ENCODE measurements at regions not wholly inside any gene's neighbourhood (a gene's known extent, or its start where the extent isn't known, plus 50 kb on each side); places are given as distances from the start of the nearest gene placed in this dataset.

- intact Hi-C loops (cut with micrococcal nuclease; ENCODE audit: unreplicated experiment), result no loop called here
- Histone ChIP-seq H3K9ac (ENCODE audit: insufficient read depth, low read depth, low read length) (no peak overlapping the region), H3K79me2 (ENCODE audit: insufficient read depth, low read length) (no peaks in the 10 kb centered on the region), H3K4me2 (ENCODE audit: low read depth, low read length) (no peak overlapping the region), H3K36me3 (replicated peaks in 1 of 2; ENCODE audit: control insufficient read depth in 1 of 2, insufficient read depth in 2 of 2, low read length in 2 of 2) (no peaks in the 10 kb centered on the region), H2AFZ (ENCODE audit: low read length) (no peak overlapping the region), H3K4me3 (replicated peaks in 1 of 3; ENCODE audit: insufficient read depth in 1 of 3, low read depth in 2 of 3, low read length in 3 of 3) (no peak overlapping the region), H3K9me3 (ENCODE audit: low read length) (no peaks in the 10 kb centered on the region), H4K20me1 (ENCODE audit: insufficient read depth, low read length) (no peaks in the 10 kb centered on the region), H3K27ac (ENCODE audit: extremely low read length, insufficient read depth, low read length) (no peak overlapping the region), H3K27me3 (ENCODE audit: control insufficient read depth in 1 of 2, insufficient read depth in 2 of 2, low read length in 2 of 2) (no peaks in the 10 kb centered on the region; a peak in 1 of 5 replicates), H3K4me1 (ENCODE audit: insufficient read depth, low read length) (peaks cover 21% of the 10 kb centered on the region)
- ATAC-seq (no peak), FAIRE-seq (no peak), DNase-seq (ENCODE audit: low spot score) (no peak)
- ChIA-PET POLR2A (no interaction called here), CTCF (ENCODE audit: low intra/inter-chr PET ratio, low total read pairs) (no interaction called here)
- in situ Hi-C loops (cut with HindIII; ENCODE audit: extremely low pct_ligation_motif_present, low pct_unique_long_range_greater_than_20kb), result no loop called here
- TF ChIP-seq SP2 (CRISPR knock-in tag; IDR thresholded peaks at IDR 0.05) (no peak), ZHX2 (IDR thresholded peaks at IDR 0.05; ENCODE audit: low read depth) (no peak), ZHX2 (CRISPR knock-in tag; IDR thresholded peaks at IDR 0.05; ENCODE audit: borderline replicate concordance) (no peak), CEBPB (IDR thresholded peaks at IDR 0.05; ENCODE audit: borderline replicate concordance, low read depth, low read length) (peak; percentile 67), ZBTB38 (CRISPR knock-in tag; IDR thresholded peaks at IDR 0.05) (no peak), ZNF556 (CRISPR knock-in tag; IDR thresholded peaks at IDR 0.05; ENCODE audit: borderline replicate concordance) (no peak)
- BruUV-seq (replicated peaks), result no TSS peak
These were observed 483.8 kb upstream of the SPRED2 start for GRCh38 chr2:65916177-65916576.
